ENCODE measurements at regions not wholly inside any gene's neighbourhood (a gene's known extent, or its start where the extent isn't known, plus 50 kb on each side); places are given as distances from the start of the nearest gene placed in this dataset.

GRCh38 chr7:156115582-156115981, 303.3 kb upstream of the SHH start:
- DNase-seq (no peak), ATAC-seq (no peak)
- H3K9me3 Mint-ChIP-seq = no peaks in the 10 kb centered on the region
- no peak for TF ChIP-seq CTCF (IDR thresholded peaks at IDR 0.05)
- H3K4me1 Mint-ChIP-seq (ENCODE audit: low read depth) = no peaks in the 10 kb centered on the region
- no peak overlapping the region for H3K4me3 Mint-ChIP-seq
- no peaks in the 10 kb centered on the region for H3K27me3 Mint-ChIP-seq
- intact Hi-C loops (cut with micrococcal nuclease) = no loop called here
- ChIA-PET POLR2A (no interaction called here), CTCF (no interaction called here)
- H3K36me3 Mint-ChIP-seq (ENCODE audit: low read depth) = no peaks in the 10 kb centered on the region
- no peak overlapping the region for H3K27ac Mint-ChIP-seq

GRCh38 chr7:156113731-156114130, 301.5 kb upstream of the SHH start:
- H3K4me3 Mint-ChIP-seq = no peak overlapping the region
- DNase-seq (no peak), ATAC-seq (no peak)
- H3K9me3 Mint-ChIP-seq = no peaks in the 10 kb centered on the region
- intact Hi-C loops (cut with micrococcal nuclease) = no loop called here
- no peak for TF ChIP-seq CTCF (IDR thresholded peaks at IDR 0.05)
- POLR2A ChIA-PET = no interaction called here
- CTCF ChIA-PET = no interaction called here
- H3K4me1 Mint-ChIP-seq (ENCODE audit: low read depth) = no peaks in the 10 kb centered on the region
- no peak overlapping the region for H3K27ac Mint-ChIP-seq
- no peaks in the 10 kb centered on the region for H3K36me3 Mint-ChIP-seq (ENCODE audit: low read depth)
- no peaks in the 10 kb centered on the region for H3K27me3 Mint-ChIP-seq

- POLR2A ChIA-PET = interaction anchor here (0.6 kb wide), 1 partner anchor 17 kb away, joined by 3 read pairs; no protein-coding TSS in a partner anchor
- Mint-ChIP-seq H3K36me3 (ENCODE audit: low read depth) (no peaks in the 10 kb centered on the region), H3K4me1 (ENCODE audit: low read depth) (no peaks in the 10 kb centered on the region), H3K9me3 (no peaks in the 10 kb centered on the region), H3K27me3 (no peaks in the 10 kb centered on the region), H3K27ac (no peak overlapping the region), H3K4me3 (no peak overlapping the region)
- DNase-seq (no peak), ATAC-seq (no peak)
- no peak for TF ChIP-seq CTCF (IDR thresholded peaks at IDR 0.05)
- intact Hi-C loops (cut with micrococcal nuclease) = no loop called here
- CTCF ChIA-PET = no interaction called here
Measured at GRCh38 chr7:156109988-156110387, 297.7 kb upstream of the SHH start.

- DNase-seq = no peak
- intact Hi-C loops (cut with micrococcal nuclease) = no loop called here
Measured at GRCh38 chr7:156109076-156109475, 296.8 kb upstream of the SHH start.

GRCh38 chr7:156107957-156108356, 295.7 kb upstream of the SHH start:
- DNase-seq (no peak), ATAC-seq (no peak)
- ChIA-PET CTCF (no interaction called here), POLR2A (no interaction called here)
- H3K27me3 Mint-ChIP-seq = no peaks in the 10 kb centered on the region
- no peak overlapping the region for H3K4me3 Mint-ChIP-seq
- no peaks in the 10 kb centered on the region for H3K9me3 Mint-ChIP-seq
- H3K4me1 Mint-ChIP-seq (ENCODE audit: low read depth) = no peaks in the 10 kb centered on the region
- no peak overlapping the region for H3K27ac Mint-ChIP-seq
- TF ChIP-seq CTCF (IDR thresholded peaks at IDR 0.05) = no peak
- intact Hi-C loops (cut with micrococcal nuclease) = no loop called here
- no peaks in the 10 kb centered on the region for H3K36me3 Mint-ChIP-seq (ENCODE audit: low read depth)

More at GRCh38 chr7:156109076-156109475, 296.8 kb upstream of the SHH start:
- H3K27ac Mint-ChIP-seq = no peak overlapping the region
- no peak overlapping the region for H3K4me3 Mint-ChIP-seq
- no peak for TF ChIP-seq CTCF (IDR thresholded peaks at IDR 0.05)
- no peaks in the 10 kb centered on the region for H3K4me1 Mint-ChIP-seq (ENCODE audit: low read depth)
- no peaks in the 10 kb centered on the region for H3K36me3 Mint-ChIP-seq (ENCODE audit: low read depth)
- ChIA-PET POLR2A (no interaction called here), CTCF (no interaction called here)
- H3K27me3 Mint-ChIP-seq = no peaks in the 10 kb centered on the region
- no peaks in the 10 kb centered on the region for H3K9me3 Mint-ChIP-seq
- no peak for ATAC-seq
